ENCODE measurements at regions not wholly inside any gene's neighbourhood (a gene's known extent, or its start where the extent isn't known, plus 50 kb on each side); places are given as distances from the start of the nearest gene placed in this dataset.

GRCh38 chr5:57774439-57774838, 291.8 kb upstream of the ACTBL2 start:
- in situ Hi-C loops (cut with HindIII; ENCODE audit: low sequenced_read_pairs) = loop anchor here (10.0 kb wide), 1 partner anchor 690 kb away; the partner anchor contains the start of gene PLK2
- H3K4me3 ChIP-seq (ENCODE audit: low read depth, low read length) = no peak overlapping the region
- TF ChIP-seq CTCF (IDR thresholded peaks at IDR 0.05; ENCODE audit: low read depth, low read length, missing control alignments) = no peak
- DNase-seq (ENCODE audit: low read depth) = no peak

GRCh38 chr5:57772512-57772911, 289.9 kb upstream of the ACTBL2 start:
- H3K4me3 ChIP-seq (ENCODE audit: low read depth, low read length) = no peak overlapping the region
- no peak for TF ChIP-seq CTCF (IDR thresholded peaks at IDR 0.05; ENCODE audit: low read depth, low read length, missing control alignments)
- no peak for DNase-seq (ENCODE audit: low read depth)
- in situ Hi-C loops (cut with HindIII; ENCODE audit: low sequenced_read_pairs) = loop anchor here (10.0 kb wide), 1 partner anchor 692 kb away; the partner anchor contains the start of gene PLK2

GRCh38 chr5:57770039-57770438, 287.4 kb upstream of the ACTBL2 start:
- TF ChIP-seq CTCF (IDR thresholded peaks at IDR 0.05; ENCODE audit: low read depth, low read length, missing control alignments) = no peak
- H3K4me3 ChIP-seq (ENCODE audit: low read depth, low read length) = no peak overlapping the region
- no peak for DNase-seq (ENCODE audit: low read depth)
- in situ Hi-C loops (cut with HindIII; ENCODE audit: low sequenced_read_pairs) = loop anchor here (10.0 kb wide), 1 partner anchor 695 kb away; the partner anchor contains the start of gene PLK2

GRCh38 chr5:57768745-57769144, 286.1 kb upstream of the ACTBL2 start:
- TF ChIP-seq CTCF (IDR thresholded peaks at IDR 0.05; ENCODE audit: low read depth, low read length, missing control alignments) = no peak
- no peak overlapping the region for H3K4me3 ChIP-seq (ENCODE audit: low read depth, low read length)
- no peak for DNase-seq (ENCODE audit: low read depth)
- in situ Hi-C loops (cut with HindIII; ENCODE audit: low sequenced_read_pairs) = no loop called here

GRCh38 chr5:57764479-57765089, 282.0 kb upstream of the ACTBL2 start:
- TF ChIP-seq CTCF (IDR thresholded peaks at IDR 0.05; ENCODE audit: low read depth, low read length, missing control alignments) = no peak

GRCh38 chr5:57761513-57761912, 278.9 kb upstream of the ACTBL2 start:
- H3K4me3 ChIP-seq (ENCODE audit: low read depth, low read length) = no peak overlapping the region
- in situ Hi-C loops (cut with HindIII; ENCODE audit: low sequenced_read_pairs) = no loop called here
- TF ChIP-seq CTCF (IDR thresholded peaks at IDR 0.05; ENCODE audit: low read depth, low read length, missing control alignments) = no peak
- no peak for DNase-seq (ENCODE audit: low read depth)

More at GRCh38 chr5:57764479-57765089, 282.0 kb upstream of the ACTBL2 start:
- in situ Hi-C loops (cut with HindIII; ENCODE audit: low sequenced_read_pairs) = no loop called here
- no peak for DNase-seq (ENCODE audit: low read depth)
- no peak overlapping the region for H3K4me3 ChIP-seq (ENCODE audit: low read depth, low read length)
